Activated naive CD4-positive, alpha-beta T cell treated with anti-CD3 and anti-CD28 coated beads for 36 hours (primary cell): ENCODE measurements at regions not wholly inside any gene's neighbourhood (a gene's known extent, or its start where the extent isn't known, plus 50 kb on each side); places are given as distances from the start of the nearest gene placed in this dataset.

Experiments used
- CTCF ChIA-PET: fragments of 350-600 bp; sonication (Branson Sonifier 250); formaldehyde crosslinking; loops from one replicate; lab custom pipeline; 2021; ENCODE audit warnings: antibody characterized with exemption; lab: Charles Lee
- DNase-seq: peaks from one replicate; pipeline ENCODE4 v3.0.0-alpha.2; 2020
- H3K27ac Mint-ChIP-seq: one replicate; pipeline ENCODE4 v1.8.0; 2021; ENCODE audit warnings: mild to moderate bottlenecking, mixed read lengths
- H3K27me3 Mint-ChIP-seq: one replicate; pipeline ENCODE4 v1.8.0; 2021; ENCODE audit warnings: low read depth, mixed read lengths
- H3K36me3 Mint-ChIP-seq: one replicate; pipeline ENCODE4 v1.8.0; 2021; ENCODE audit warnings: low read depth, mixed read lengths
- H3K4me1 Mint-ChIP-seq: one replicate; pipeline ENCODE4 v1.8.0; 2021; ENCODE audit warnings: low read depth, mixed read lengths
- H3K4me3 Mint-ChIP-seq: one replicate; pipeline ENCODE4 v1.8.0; 2021; ENCODE audit warnings: mild to moderate bottlenecking, moderate library complexity, mixed read lengths
- H3K9me3 Mint-ChIP-seq: one replicate; pipeline ENCODE4 v1.8.0; 2021; ENCODE audit warnings: mixed read lengths
- intact Hi-C: fragments of 100-400 bp; cut with micrococcal nuclease; formaldehyde crosslinking; loops from one replicate; pipeline ENCODE4 v1.15.1; 2023

GRCh38 chr1:187809549-187809948, 980.8 kb downstream of the PLA2G4A start:
- no peak overlapping the region for H3K4me3 Mint-ChIP-seq
- no peaks in the 10 kb centered on the region for H3K36me3 Mint-ChIP-seq
- no peak for DNase-seq
- no peaks in the 10 kb centered on the region for H3K9me3 Mint-ChIP-seq
- no peak overlapping the region for H3K27ac Mint-ChIP-seq
- no peaks in the 10 kb centered on the region for H3K27me3 Mint-ChIP-seq
- intact Hi-C loops, result no loop called here
- no peaks in the 10 kb centered on the region for H3K4me1 Mint-ChIP-seq
- CTCF ChIA-PET, result interaction anchor here (0.7 kb wide), 1 partner anchor 8 kb away, joined by 3 read pairs; no protein-coding TSS in a partner anchor

GRCh38 chr1:187816646-187817045, 987.9 kb downstream of the PLA2G4A start:
- H3K36me3 Mint-ChIP-seq, result no peaks in the 10 kb centered on the region
- H3K27ac Mint-ChIP-seq, result no peak overlapping the region
- CTCF ChIA-PET, result no interaction called here
- no peaks in the 10 kb centered on the region for H3K4me1 Mint-ChIP-seq
- intact Hi-C loops, result no loop called here
- H3K4me3 Mint-ChIP-seq, result no peak overlapping the region
- DNase-seq, result no peak
- H3K27me3 Mint-ChIP-seq, result no peaks in the 10 kb centered on the region
- H3K9me3 Mint-ChIP-seq, result peaks cover 10% of the 10 kb centered on the region

GRCh38 chr1:187817782-187818181, 989.0 kb downstream of the PLA2G4A start:
- DNase-seq, result no peak
- Mint-ChIP-seq H3K9me3 (peaks cover 15% of the 10 kb centered on the region), H3K4me1 (no peaks in the 10 kb centered on the region), H3K4me3 (no peak overlapping the region), H3K27ac (no peak overlapping the region), H3K27me3 (no peaks in the 10 kb centered on the region), H3K36me3 (no peaks in the 10 kb centered on the region)
- intact Hi-C loops, result no loop called here
- CTCF ChIA-PET, result interaction anchor here (0.6 kb wide), 1 partner anchor 8 kb away, joined by 3 read pairs; no protein-coding TSS in a partner anchor

- H3K4me3 Mint-ChIP-seq, result no peak overlapping the region
- CTCF ChIA-PET, result no interaction called here
- peaks cover 15% of the 10 kb centered on the region for H3K9me3 Mint-ChIP-seq
- no peaks in the 10 kb centered on the region for H3K36me3 Mint-ChIP-seq
- no peak for DNase-seq
- intact Hi-C loops, result no loop called here
- no peaks in the 10 kb centered on the region for H3K27me3 Mint-ChIP-seq
- no peaks in the 10 kb centered on the region for H3K4me1 Mint-ChIP-seq
- H3K27ac Mint-ChIP-seq, result no peak overlapping the region
Measured at GRCh38 chr1:187819086-187819485, 990.3 kb downstream of the PLA2G4A start.

- Mint-ChIP-seq H3K27ac (no peak overlapping the region), H3K36me3 (no peaks in the 10 kb centered on the region), H3K4me3 (no peak overlapping the region), H3K4me1 (no peaks in the 10 kb centered on the region), H3K9me3 (peaks cover 1% of the 10 kb centered on the region), H3K27me3 (no peaks in the 10 kb centered on the region)
- no peak for DNase-seq
- CTCF ChIA-PET, result no interaction called here
- intact Hi-C loops, result no loop called here
Measured at GRCh38 chr1:187836557-187836956, 1007.8 kb downstream of the PLA2G4A start.

- CTCF ChIA-PET, result no interaction called here
- DNase-seq, result no peak
- H3K4me1 Mint-ChIP-seq, result no peaks in the 10 kb centered on the region
- intact Hi-C loops, result no loop called here
- H3K9me3 Mint-ChIP-seq, result peaks cover 4% of the 10 kb centered on the region
- no peak overlapping the region for H3K4me3 Mint-ChIP-seq
- no peak overlapping the region for H3K27ac Mint-ChIP-seq
- H3K36me3 Mint-ChIP-seq, result no peaks in the 10 kb centered on the region
- H3K27me3 Mint-ChIP-seq, result no peaks in the 10 kb centered on the region
Measured at GRCh38 chr1:187837787-187838186, 1009.0 kb downstream of the PLA2G4A start.

GRCh38 chr1:187838335-187839293, 1009.9 kb downstream of the PLA2G4A start:
- no peak for DNase-seq
- H3K4me1 Mint-ChIP-seq, result no peaks in the 10 kb centered on the region
- no peaks in the 10 kb centered on the region for H3K27me3 Mint-ChIP-seq
- H3K36me3 Mint-ChIP-seq, result no peaks in the 10 kb centered on the region
- peaks cover 4% of the 10 kb centered on the region for H3K9me3 Mint-ChIP-seq
- CTCF ChIA-PET, result no interaction called here
- no peak overlapping the region for H3K27ac Mint-ChIP-seq
- no peak overlapping the region for H3K4me3 Mint-ChIP-seq
- intact Hi-C loops, result no loop called here

GRCh38 chr1:187839873-187840272, 1011.1 kb downstream of the PLA2G4A start:
- no peaks in the 10 kb centered on the region for H3K27me3 Mint-ChIP-seq
- no peak overlapping the region for H3K27ac Mint-ChIP-seq
- no peak for DNase-seq
- H3K4me1 Mint-ChIP-seq, result no peaks in the 10 kb centered on the region
- no peak overlapping the region for H3K4me3 Mint-ChIP-seq
- CTCF ChIA-PET, result no interaction called here
- H3K9me3 Mint-ChIP-seq, result peaks cover 4% of the 10 kb centered on the region
- no peaks in the 10 kb centered on the region for H3K36me3 Mint-ChIP-seq
- intact Hi-C loops, result no loop called here

- intact Hi-C loops, result no loop called here
- H3K4me3 Mint-ChIP-seq, result no peak overlapping the region
Measured at GRCh38 chr1:187840557-187840956, 1011.8 kb downstream of the PLA2G4A start.

GRCh38 chr1:187842406-187843165, 1013.8 kb downstream of the PLA2G4A start:
- Mint-ChIP-seq H3K27ac (no peak overlapping the region), H3K36me3 (no peaks in the 10 kb centered on the region), H3K9me3 (peaks cover 4% of the 10 kb centered on the region), H3K4me1 (no peaks in the 10 kb centered on the region), H3K4me3 (no peak overlapping the region), H3K27me3 (no peaks in the 10 kb centered on the region)
- DNase-seq, result no peak
- intact Hi-C loops, result no loop called here
- CTCF ChIA-PET, result no interaction called here

More at GRCh38 chr1:187840557-187840956, 1011.8 kb downstream of the PLA2G4A start:
- no peak for DNase-seq
- no peaks in the 10 kb centered on the region for H3K27me3 Mint-ChIP-seq
- no peaks in the 10 kb centered on the region for H3K36me3 Mint-ChIP-seq
- peaks cover 4% of the 10 kb centered on the region for H3K9me3 Mint-ChIP-seq
- no peaks in the 10 kb centered on the region for H3K4me1 Mint-ChIP-seq
- no peak overlapping the region for H3K27ac Mint-ChIP-seq
- CTCF ChIA-PET, result no interaction called here

GRCh38 chr1:187844313-187844712, 1015.6 kb downstream of the PLA2G4A start:
- CTCF ChIA-PET, result interaction anchor here (0.6 kb wide), 1 partner anchor 48 kb away, joined by 3 read pairs; no protein-coding TSS in a partner anchor
- Mint-ChIP-seq H3K27ac (no peak overlapping the region), H3K4me3 (no peak overlapping the region), H3K9me3 (peaks cover 4% of the 10 kb centered on the region), H3K27me3 (no peaks in the 10 kb centered on the region), H3K36me3 (no peaks in the 10 kb centered on the region), H3K4me1 (no peaks in the 10 kb centered on the region)
- DNase-seq, result no peak
- intact Hi-C loops, result no loop called here

GRCh38 chr1:187847531-187847930, 1018.8 kb downstream of the PLA2G4A start:
- H3K9me3 Mint-ChIP-seq, result peaks cover 8% of the 10 kb centered on the region
- intact Hi-C loops, result no loop called here
- no peak overlapping the region for H3K27ac Mint-ChIP-seq
- no peak overlapping the region for H3K4me3 Mint-ChIP-seq
- H3K36me3 Mint-ChIP-seq, result no peaks in the 10 kb centered on the region
- H3K4me1 Mint-ChIP-seq, result no peaks in the 10 kb centered on the region
- no peak for DNase-seq
- CTCF ChIA-PET, result no interaction called here
- no peaks in the 10 kb centered on the region for H3K27me3 Mint-ChIP-seq
